ENCODE measurements at regions not wholly inside any gene's neighbourhood (a gene's known extent, or its start where the extent isn't known, plus 50 kb on each side); places are given as distances from the start of the nearest gene placed in this dataset.

- intact Hi-C loops (cut with DNase I, micrococcal nuclease): no loop called here
- DNase-seq (no peak), ATAC-seq (no peak)
These were observed 70.7 kb downstream of the C16orf95 start for GRCh38 chr16:87246269-87247065.

- DNase-seq (no peak), ATAC-seq (no peak)
- intact Hi-C loops (cut with DNase I, micrococcal nuclease): no loop called here
These were observed 68.5 kb downstream of the C16orf95 start for GRCh38 chr16:87248714-87249113.

GRCh38 chr16:87249425-87249824, 67.8 kb downstream of the C16orf95 start:
- intact Hi-C loops (cut with DNase I, micrococcal nuclease): no loop called here
- ATAC-seq (no peak), DNase-seq (no peak)

GRCh38 chr16:87250431-87250960, 66.7 kb downstream of the C16orf95 start:
- ATAC-seq: no peak
- DNase-seq: no peak
- intact Hi-C loops (cut with DNase I, micrococcal nuclease): no loop called here

- intact Hi-C loops (cut with DNase I, micrococcal nuclease): no loop called here
- DNase-seq (no peak), ATAC-seq (no peak)
These were observed 64.8 kb downstream of the C16orf95 start for GRCh38 chr16:87252269-87252970.

All from left colon (tissue), 2 donors.